H1 (cell line): ENCODE measurements at regions not wholly inside any gene's neighbourhood (a gene's known extent, or its start where the extent isn't known, plus 50 kb on each side); places are given as distances from the start of the nearest gene placed in this dataset.

ENCODE experiments used
- CTCF ChIA-PET: fragments of 300-600 bp; sonication (Branson Sonifier 250); formaldehyde crosslinking; loops from one replicate; lab custom pipeline; 2021; ENCODE audit not compliant: partially characterized antibody; lab: Charles Lee
- POLR2A ChIA-PET: fragments of 300-600 bp; sonication (Branson Sonifier 250); formaldehyde crosslinking; loops from one replicate; lab custom pipeline; 2021; ENCODE audit warnings: inconsistent platforms; ENCODE audit not compliant: partially characterized antibody; lab: Charles Lee
- DNase-seq, 2 experiments: peaks; one replicate each; pipeline versions ENCODE4 v3.0.0 to v3.0.0-alpha.2; 2010 to 2022; ENCODE audit warnings: low spot score in 2 of 2, low read depth in 1 of 2, mixed read lengths in 1 of 2
- FAIRE-seq: peaks from 2 replicates; lab custom pipeline; 2011; peaks lifted over from hg19 to GRCh38; lab: Jason Lieb, UNC
- H2AFZ ChIP-seq: 2 replicates; pipeline ENCODE4 v1.8.1; 2012; ENCODE audit warnings: low read length, inconsistent platforms
- H2AK5ac ChIP-seq: 2 replicates; pipeline ENCODE4 v1.6.1; 2013; ENCODE audit warnings: low read depth, low read length
- H2BK120ac ChIP-seq: replicated peaks from 2 replicates; pipeline ENCODE3; 2013; ENCODE audit warnings: low read depth, low read length, inconsistent platforms
- H2BK12ac ChIP-seq: 2 replicates; pipeline ENCODE4 v1.6.1; 2013; ENCODE audit warnings: low read depth, low read length
- H2BK15ac ChIP-seq: 2 replicates; pipeline ENCODE4 v1.6.1; 2013; ENCODE audit warnings: low read length
- H2BK20ac ChIP-seq: 2 replicates; pipeline ENCODE4 v1.6.1; 2013; ENCODE audit warnings: low read length
- H2BK5ac ChIP-seq: 2 replicates; pipeline ENCODE4 v1.6.1; 2013; ENCODE audit warnings: low read depth, low read length
- H3K14ac ChIP-seq: 2 replicates; pipeline ENCODE4 v1.6.1; 2013; ENCODE audit warnings: inconsistent platforms; ENCODE audit not compliant: insufficient read length
- H3K18ac ChIP-seq: 2 replicates; pipeline ENCODE4 v1.6.1; 2013; ENCODE audit warnings: low read length; ENCODE audit errors: extremely low read depth
- H3K23ac ChIP-seq: 2 replicates; pipeline ENCODE4 v1.6.1; 2013; ENCODE audit warnings: inconsistent platforms; ENCODE audit not compliant: insufficient read length
- H3K23me2 ChIP-seq: 2 replicates; pipeline ENCODE4 v1.6.1; 2013; ENCODE audit warnings: low read depth, low read length
- H3K27ac ChIP-seq: 2 replicates; pipeline ENCODE4 v1.6.1; 2011; ENCODE audit warnings: low read depth, low read length, inconsistent platforms
- H3K27me3 ChIP-seq, 4 experiments: replicated peaks in 1 of 4; 1 replicate in 1 of 4; 2 replicates in 3 of 4; pipeline versions ENCODE4 v1.6.1 to v1.8.1; 2011 to 2013; ENCODE audit warnings: low read length in 3 of 4, mild to moderate bottlenecking in 3 of 4, inconsistent platforms in 2 of 4, mixed read lengths in 2 of 4, moderate library complexity in 1 of 4; ENCODE audit not compliant: control insufficient read depth in 3 of 4, insufficient read depth in 3 of 4; ENCODE audit errors: extremely low read depth in 1 of 4
- H3K36me3 ChIP-seq, 4 experiments: 2 replicates each; pipeline versions ENCODE4 v1.6.1 to v1.8.1; 2011 to 2013; ENCODE audit warnings: mild to moderate bottlenecking in 4 of 4, low read length in 3 of 4, moderate library complexity in 2 of 4, control low read depth in 1 of 4, inconsistent platforms in 1 of 4; ENCODE audit not compliant: insufficient read depth in 4 of 4, control insufficient read depth in 2 of 4
- H3K4ac ChIP-seq: replicated peaks from 2 replicates; pipeline ENCODE3; 2013; ENCODE audit warnings: low read length, low read depth, mixed read lengths, inconsistent platforms; ENCODE audit not compliant: insufficient read length
- H3K4me1 ChIP-seq, 4 experiments: replicated peaks in 1 of 4; 1 replicate in 1 of 4; 2 replicates in 3 of 4; pipeline versions ENCODE4 v1.6.1 to v1.8.1; 2011 to 2013; ENCODE audit warnings: low read length in 3 of 4, inconsistent platforms in 2 of 4, mixed read lengths in 1 of 4; ENCODE audit not compliant: insufficient read depth in 4 of 4, control insufficient read depth in 3 of 4
- H3K4me2 ChIP-seq, 2 experiments: 2 replicates each; pipeline versions ENCODE4 v1.6.1 to v1.8.1; 2011 to 2013; ENCODE audit warnings: low read depth in 2 of 2, low read length in 2 of 2, control low read depth in 1 of 2, inconsistent platforms in 1 of 2, mild to moderate bottlenecking in 1 of 2; ENCODE audit not compliant: insufficient read depth in 1 of 2
- H3K4me3 ChIP-seq, 4 experiments: fragments of 200-600, 300-600 bp in 1 of 4; sonication (generic), shearing (Covaris generic), sonication (Bioruptor Twin) in 1 of 4; 2 replicates each; pipeline versions ENCODE4 v1.5.1 to v1.8.1; 2011 to 2016; ENCODE audit warnings: low read length in 4 of 4, low read depth in 3 of 4, control low read depth in 2 of 4, inconsistent platforms in 2 of 4, mild to moderate bottlenecking in 2 of 4, mixed read lengths in 1 of 4, moderate library complexity in 1 of 4; ENCODE audit not compliant: insufficient read depth in 2 of 4; ENCODE audit errors: extremely low read depth in 1 of 4
- H3K56ac ChIP-seq: replicated peaks from 2 replicates; pipeline ENCODE3; 2013; ENCODE audit warnings: low read depth, mild to moderate bottlenecking, mixed read lengths, low read length, inconsistent platforms; ENCODE audit not compliant: insufficient read length
- H3K79me1 ChIP-seq: 2 replicates; pipeline ENCODE4 v1.6.1; 2013; ENCODE audit warnings: low read depth, low read length, control low read depth
- H3K79me2 ChIP-seq, 2 experiments: 2 replicates each; pipeline versions ENCODE4 v1.6.1 to v1.8.1; 2012 to 2013; ENCODE audit warnings: low read length in 2 of 2, mild to moderate bottlenecking in 2 of 2, inconsistent platforms in 1 of 2; ENCODE audit not compliant: insufficient read depth in 2 of 2, control insufficient read depth in 1 of 2
- H3K9ac ChIP-seq, 4 experiments: replicated peaks in 1 of 4; 1 replicate in 1 of 4; 2 replicates in 3 of 4; pipeline versions ENCODE4 v1.6.1 to v1.8.1; 2011 to 2013; ENCODE audit warnings: low read depth in 3 of 4, low read length in 3 of 4, control low read depth in 2 of 4, mild to moderate bottlenecking in 2 of 4, moderate library complexity in 2 of 4, inconsistent platforms in 1 of 4; ENCODE audit errors: extremely low read depth in 1 of 4
- H3K9me3 ChIP-seq, 2 experiments: 2 replicates each; pipeline versions ENCODE4 v1.6.1 to v1.8.1; 2012 to 2013; ENCODE audit warnings: mild to moderate bottlenecking in 2 of 2, moderate library complexity in 2 of 2, control low read depth in 1 of 2, inconsistent platforms in 1 of 2, low read depth in 1 of 2, low read length in 1 of 2, mixed read lengths in 1 of 2; ENCODE audit not compliant: insufficient read depth in 2 of 2
- H4K20me1 ChIP-seq, 2 experiments: replicated peaks in 1 of 2; 2 replicates each; pipeline versions ENCODE3 to v1.8.1; 2011 to 2013; ENCODE audit warnings: inconsistent platforms in 2 of 2, low read length in 2 of 2, mild to moderate bottlenecking in 1 of 2; ENCODE audit not compliant: insufficient read depth in 2 of 2, control insufficient read depth in 1 of 2
- H4K5ac ChIP-seq: 2 replicates; pipeline ENCODE4 v1.6.1; 2013; ENCODE audit warnings: low read length, low read depth, mixed read lengths, inconsistent platforms; ENCODE audit not compliant: insufficient read length
- H4K8ac ChIP-seq: 2 replicates; pipeline ENCODE4 v1.8.0; 2013; ENCODE audit warnings: mild to moderate bottlenecking, moderate library complexity, low read length, inconsistent platforms; ENCODE audit not compliant: insufficient read depth; ENCODE audit errors: extremely low read depth
- H4K91ac ChIP-seq: replicated peaks from 2 replicates; pipeline ENCODE3; 2013; ENCODE audit warnings: low read length, mixed read lengths, inconsistent platforms; ENCODE audit not compliant: insufficient read length
- ASH2L ChIP-seq: fragments of 200-600, 300-600 bp; sonication (generic); IDR thresholded peaks from one replicate; pipeline ENCODE4 v1.7.1; 2017; ENCODE audit warnings: low read length
- BCL11A ChIP-seq, 2 experiments: IDR thresholded peaks; one replicate each; pipeline ENCODE4 v1.6.1; 2011; ENCODE audit warnings: low read depth in 2 of 2, low read length in 2 of 2, mild to moderate bottlenecking in 2 of 2
- CBX5 ChIP-seq: fragments of 300-800, 300-1000 bp; sonication (generic); IDR thresholded peaks from 2 replicates; pipeline ENCODE4 v1.7.1; 2016; ENCODE audit warnings: antibody characterized with exemption, low read length, low read depth
- CHD2 ChIP-seq: IDR thresholded peaks from 2 replicates; pipeline ENCODE4 v1.6.1; 2012; ENCODE audit warnings: low read length, improper control_type of control experiment
- CTBP2 ChIP-seq: IDR thresholded peaks from 2 replicates; pipeline ENCODE4 v1.7.0; 2011; ENCODE audit warnings: borderline replicate concordance, mild to moderate bottlenecking, moderate library complexity, mixed read lengths, low read length; ENCODE audit not compliant: insufficient read depth, insufficient read length
- HDAC6 ChIP-seq: IDR thresholded peaks from one replicate; pipeline ENCODE4 v1.7.1; 2012; ENCODE audit warnings: low read depth, mild to moderate bottlenecking, inconsistent platforms, low read length, moderate library complexity
- JUND ChIP-seq: IDR thresholded peaks from 2 replicates; pipeline ENCODE4 v1.6.1; 2011; ENCODE audit warnings: mild to moderate bottlenecking, improper control_type of control experiment, low read length
- POLR2A ChIP-seq, 2 experiments: IDR thresholded peaks; 1 replicate in 1 of 2; 2 replicates in 1 of 2; pipeline ENCODE4 v1.6.1; 2011; ENCODE audit warnings: low read depth in 2 of 2, low read length in 2 of 2, mild to moderate bottlenecking in 2 of 2; ENCODE audit errors: control extremely low read depth in 1 of 2
- POLR2AphosphoS5 ChIP-seq: IDR thresholded peaks from 2 replicates; pipeline ENCODE4 v1.6.1; 2011; ENCODE audit warnings: low read depth, low read length
- SUZ12 ChIP-seq: fragments of 200-600 bp; sonication (generic); IDR thresholded peaks from 2 replicates; pipeline ENCODE4 v1.6.1; 2012; ENCODE audit warnings: mild to moderate bottlenecking, inconsistent platforms, low read length, moderate library complexity, mixed read lengths
- USF2 ChIP-seq: IDR thresholded peaks from 2 replicates; pipeline ENCODE4 v1.6.1; 2011; ENCODE audit warnings: low read length, improper control_type of control experiment
- WGBS, 2 experiments: shearing (Covaris generic) in 1 of 2; methylation state at CpG; one replicate each; pipeline versions ENCODE4 v1.1.6 to v1.1.7; 2013 to 2015; ENCODE audit warnings: low lambda C conversion rate in 2 of 2, mixed read lengths in 2 of 2, inconsistent platforms in 1 of 2, low coverage in 1 of 2, missing lambda C conversion rate in 1 of 2; ENCODE audit not compliant: insufficient replicate concordance in 2 of 2, insufficient coverage in 1 of 2, insufficient read length in 1 of 2; ENCODE audit errors: extremely low coverage in 1 of 2, missing lambda C conversion rate in 1 of 2; 5-methylcytosine and 5-hydroxymethylcytosine counted together

- Histone ChIP-seq H4K91ac (no peak overlapping the region), H2BK15ac (no peak overlapping the region), H3K4me1 (peaks cover 7 to 26% (median 14%) of the 10 kb centered on the region in 4 experiments; a peak in 6 of 7 replicates), H2AK5ac (no peak overlapping the region), H3K4ac (no peak overlapping the region), H3K79me1 (no peaks in the 10 kb centered on the region), H3K18ac (no peak overlapping the region), H2BK5ac (no peak overlapping the region), H3K27me3 (peaks cover 18 to 55% (median 41%) of the 10 kb centered on the region in 4 experiments), H2AFZ (no peak overlapping the region), H3K23me2 (peaks cover 17% of the 10 kb centered on the region), H4K20me1 (peaks cover 0 to 10% of the 10 kb centered on the region in 2 experiments), H3K4me3 (no peak overlapping the region), H3K27ac (no peak overlapping the region), H2BK120ac (no peak overlapping the region), H3K4me2 (no peak overlapping the region), H2BK20ac (no peak overlapping the region), H3K14ac (no peak overlapping the region), H3K36me3 (no peaks in the 10 kb centered on the region), H3K23ac (no peak overlapping the region), H3K9ac (no peak overlapping the region), H4K5ac (no peak overlapping the region), H3K9me3 (no peaks in the 10 kb centered on the region), H3K56ac (no peak overlapping the region), H3K79me2 (no peaks in the 10 kb centered on the region), H2BK12ac (no peak overlapping the region), H4K8ac (no peak overlapping the region)
- 77% methylated on average over 6 of the region's 6 CpGs; no CpG with 5 or more reads in 1 of the 2 experiments for WGBS, 2 experiments
- POLR2A ChIA-PET: interaction anchor here (0.6 to 1.6 kb wide), 6 partner anchors 13 to 98 kb away, joined by 3 to 10 read pairs (median 4); partner anchors contain the start of gene ZNF410
- DNase-seq (no peak), FAIRE-seq (no peak)
- CTCF ChIA-PET: interaction anchor here (0.6 to 2.1 kb wide), 7 partner anchors 9 to 1405 kb away, joined by 3 to 12 read pairs (median 4); no protein-coding TSS in a partner anchor
- TF ChIP-seq CHD2 (no peak), JUND (no peak), SUZ12 (no peak), CBX5 (no peak), BCL11A (IDR thresholded peaks at IDR 0.05; ENCODE audit: low read depth in 2 of 2, low read length in 2 of 2) (no peak), ASH2L (no peak), POLR2AphosphoS5 (no peak), HDAC6 (no peak), POLR2A (IDR thresholded peaks at IDR 0.05; ENCODE audit: control extremely low read depth in 1 of 2, low read depth in 2 of 2, low read length in 2 of 2) (no peak), USF2 (no peak), CTBP2 (no peak)
Observed at GRCh38 chr14:73788701-73789551, 62.7 kb upstream of the PTGR2 start.
